ENCODE measurements at regions not wholly inside any gene's neighbourhood (a gene's known extent, or its start where the extent isn't known, plus 50 kb on each side); places are given as distances from the start of the nearest gene placed in this dataset.
"Not testable (repeated sequence)": the region's sequence is repeated elsewhere in the genome, so short reads cannot be mapped to it uniquely, and the experiment has no call there.

DNA sequence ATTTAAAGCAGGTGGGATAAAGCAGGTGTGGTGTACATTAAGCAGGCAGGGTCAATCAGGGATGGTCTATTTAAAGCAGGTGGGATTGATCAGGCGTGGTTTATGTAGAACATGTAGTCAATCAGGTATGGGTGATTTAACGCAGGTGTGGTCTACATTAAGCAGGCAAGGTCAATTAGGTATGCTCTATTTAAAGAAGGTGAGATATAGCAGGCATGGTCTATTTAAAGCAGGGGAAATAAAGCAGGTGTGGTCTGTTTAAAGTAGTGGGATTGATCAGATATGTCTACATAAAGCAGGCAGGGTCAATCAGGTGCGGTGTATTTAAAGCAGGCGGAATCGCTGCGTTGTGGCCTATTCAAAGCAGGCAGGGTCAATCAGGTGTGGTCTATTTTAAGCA is 88.6 kb upstream of the MXRA5 start:
- DNase-seq = no peak

DNA sequence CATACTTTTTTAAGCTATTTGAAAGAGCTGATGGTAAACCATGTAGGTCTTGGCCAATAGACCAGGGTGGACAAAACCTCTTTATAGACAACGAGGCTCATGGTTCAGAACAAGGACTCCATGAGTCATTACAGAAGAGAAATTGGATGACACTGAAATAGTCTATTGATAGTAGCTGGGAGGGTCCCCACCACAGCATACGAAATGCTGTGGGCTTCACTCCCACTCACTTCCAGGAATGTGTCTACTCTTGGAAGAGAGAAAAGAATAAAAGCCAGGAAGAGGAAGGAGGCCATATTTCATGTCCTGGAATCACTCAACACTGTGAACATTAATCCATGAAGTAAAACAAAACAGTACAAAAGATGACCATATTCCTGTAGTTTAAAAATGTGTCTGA is 82.3 kb upstream of the MXRA5 start:
- no peak for DNase-seq

DNA sequence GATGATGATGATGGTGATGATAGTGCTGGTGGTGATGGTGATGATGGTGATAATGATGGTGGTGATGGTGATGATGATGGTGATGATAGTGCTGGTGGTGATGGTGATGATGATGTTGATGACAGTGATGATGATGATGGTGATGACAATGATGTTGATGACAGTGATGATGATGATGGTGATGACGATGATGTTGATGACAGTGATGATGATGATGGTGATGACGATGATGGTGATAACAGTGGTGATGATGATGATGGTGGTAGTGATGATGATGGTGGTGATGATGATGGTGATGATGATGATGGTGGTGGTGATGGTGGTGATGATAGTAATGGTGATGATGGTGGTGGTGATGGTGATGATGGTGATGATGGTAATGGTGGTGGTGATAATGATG is 80.1 kb upstream of the MXRA5 start:
- DNase-seq = no peak

DNA sequence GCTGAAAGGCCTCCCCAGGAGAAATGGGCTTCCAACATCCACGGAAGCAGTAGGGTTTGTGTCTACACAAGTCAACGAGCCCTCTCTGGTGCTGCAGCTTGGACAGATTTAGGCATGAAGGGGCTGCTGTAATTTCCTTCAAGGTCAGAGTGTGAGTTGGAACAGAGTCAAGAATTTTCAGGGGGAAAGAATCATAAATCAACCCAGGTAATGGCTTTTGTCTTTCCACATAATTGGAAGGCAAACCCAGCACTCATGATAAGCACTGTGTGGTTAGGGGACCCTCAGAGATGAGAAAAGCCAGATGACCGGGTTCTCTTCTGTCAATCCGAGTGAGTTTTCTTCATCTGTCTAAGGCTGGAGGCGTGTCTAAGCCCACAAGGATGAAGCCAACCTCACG is 78.6 kb upstream of the MXRA5 start:
- no peak for DNase-seq

DNA sequence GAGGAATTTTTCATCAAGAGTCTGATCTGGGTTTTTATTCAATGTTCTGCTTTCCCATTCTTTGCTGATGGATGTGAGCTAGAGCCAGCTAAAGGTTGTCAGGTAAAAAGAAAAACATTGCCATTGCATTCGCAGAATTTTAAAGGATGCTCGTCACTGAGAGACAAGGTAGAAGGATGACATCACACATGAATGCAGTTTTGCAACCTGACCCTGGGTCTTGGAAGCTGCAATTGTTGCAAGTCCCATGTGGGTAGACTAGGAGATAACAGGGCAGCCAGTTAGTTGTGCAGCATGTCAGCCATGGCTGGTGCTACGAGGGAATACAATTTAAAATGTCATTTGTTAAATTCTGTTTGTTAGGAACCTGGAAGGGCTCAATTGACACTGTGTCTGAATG is 73.9 kb upstream of the MXRA5 start:
- DNase-seq = no peak

DNA sequence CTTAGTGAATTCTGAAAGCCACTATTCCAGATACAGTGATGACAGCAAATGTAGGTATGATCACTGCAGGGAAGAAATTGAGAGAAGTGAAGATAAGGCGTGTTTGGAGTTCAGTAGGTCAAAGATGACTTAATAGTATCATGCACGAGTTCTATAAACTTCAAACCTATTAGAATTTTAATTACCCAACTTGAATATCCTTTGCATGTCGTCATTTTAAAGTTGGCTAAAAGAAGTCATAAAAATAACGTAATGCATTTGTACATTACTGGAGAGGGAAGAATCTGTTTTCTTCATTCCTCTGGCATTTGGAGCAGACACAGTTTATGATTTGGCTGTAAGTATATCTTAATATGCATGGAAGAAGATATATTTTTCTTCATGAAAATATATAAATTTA is 68.6 kb upstream of the MXRA5 start:
- DNase-seq = no peak

DNA sequence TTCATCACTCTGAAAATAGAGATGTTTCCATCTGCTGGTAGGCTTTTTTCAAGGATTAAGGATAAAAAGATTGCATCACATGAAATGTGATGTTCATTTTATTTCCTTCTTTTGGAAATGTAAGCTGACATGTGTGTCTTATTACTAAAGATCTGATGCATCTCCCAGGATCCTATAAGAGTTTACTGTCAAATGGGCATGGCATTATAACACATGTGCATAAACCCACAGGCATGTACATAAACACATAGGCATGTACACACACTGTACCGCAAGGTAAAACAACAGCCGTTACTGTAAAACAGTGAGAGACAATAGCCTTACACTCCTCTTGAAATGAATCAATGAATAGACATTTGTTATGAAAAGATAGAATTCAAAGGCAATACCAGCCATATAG is 65.2 kb upstream of the MXRA5 start:
- DNase-seq = not testable (repeated sequence)

DNA sequence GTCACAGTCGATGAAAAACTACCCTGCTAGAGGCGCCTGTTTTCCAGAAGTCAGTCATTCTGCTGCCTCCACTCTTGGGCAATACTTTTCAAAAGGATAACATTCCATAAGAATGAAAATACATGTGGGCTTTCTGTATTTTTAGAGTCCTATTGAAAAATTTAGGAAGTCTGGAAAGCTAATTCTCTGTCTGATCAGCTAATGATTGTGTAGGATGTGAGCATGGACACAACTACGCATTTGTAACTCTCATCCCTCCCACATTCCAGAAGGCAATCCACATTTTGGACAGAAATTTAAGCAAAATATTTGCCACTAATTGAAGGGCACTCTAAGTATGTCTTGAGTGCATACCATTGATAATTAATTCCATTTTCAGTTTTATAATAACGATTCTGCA is 63.5 kb upstream of the MXRA5 start:
- DNase-seq = not testable (repeated sequence)

DNA sequence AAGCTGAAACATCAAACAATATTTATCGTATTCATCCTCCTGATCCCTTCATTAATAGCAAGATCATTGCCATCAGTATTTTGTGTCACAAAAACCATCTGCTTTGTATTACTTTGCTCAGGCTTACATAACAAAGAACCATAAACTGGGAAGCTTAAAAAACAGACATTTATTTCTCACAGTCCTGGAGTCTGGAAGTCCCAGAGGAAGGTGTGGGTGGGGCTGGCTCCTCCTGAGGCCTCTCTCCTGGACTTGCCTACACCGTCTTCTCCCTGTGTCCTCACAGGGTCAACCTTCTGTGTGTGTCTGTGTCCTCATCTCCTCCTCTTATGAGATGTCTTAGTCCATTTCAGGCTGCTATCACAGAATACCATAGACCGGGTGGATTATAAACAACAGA is 61.3 kb upstream of the MXRA5 start:
- DNase-seq = no peak

DNA sequence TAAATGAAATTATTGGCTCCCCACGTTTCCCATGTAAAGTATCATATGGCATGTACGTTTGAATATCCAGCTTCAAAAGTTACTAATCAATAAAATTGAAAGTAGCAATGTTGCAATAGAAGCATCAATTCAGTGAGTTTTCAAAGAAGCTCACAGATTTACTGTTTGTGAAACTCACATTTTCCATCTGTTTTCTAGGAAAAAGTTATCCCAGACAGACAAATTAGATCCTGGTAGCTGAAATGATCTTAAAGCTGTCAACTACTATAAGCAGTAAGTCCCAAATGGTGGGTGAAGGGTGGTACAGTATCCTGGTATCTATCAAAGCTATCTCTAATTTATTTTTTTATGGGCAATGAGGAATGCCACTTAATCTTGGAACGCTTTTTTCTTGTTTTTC is 60.7 kb upstream of the MXRA5 start:
- no peak for DNase-seq

DNA sequence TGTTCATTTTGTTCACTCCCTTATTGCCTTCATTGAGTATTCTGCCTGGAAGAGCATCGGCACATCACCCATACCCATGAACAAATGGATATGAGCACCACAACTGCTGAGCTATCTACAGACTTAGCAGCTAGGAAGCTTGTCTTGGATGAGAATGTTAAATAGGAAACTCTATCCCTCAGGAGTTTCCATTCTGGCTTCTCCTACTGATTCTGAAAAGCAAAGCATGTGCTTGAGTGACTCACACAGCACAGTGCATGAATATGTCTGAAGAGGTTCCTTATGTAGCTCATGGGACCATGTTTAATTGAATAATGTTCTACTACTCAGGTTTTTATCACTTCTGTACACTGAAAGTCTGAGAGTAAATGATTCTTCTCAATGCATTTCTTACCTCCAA is 57.3 kb upstream of the MXRA5 start:
- DNase-seq = no peak

All from AML-193 (cell line).